GM23338 (cell line): ENCODE measurements at regions not wholly inside any gene's neighbourhood (a gene's known extent, or its start where the extent isn't known, plus 50 kb on each side); places are given as distances from the start of the nearest gene placed in this dataset.
"Not testable (repeated sequence)": the region's sequence is repeated elsewhere in the genome, so short reads cannot be mapped to it uniquely, and the experiment has no call there.

Experiments
- EZH2 ChIP-seq: fragments of 200-600 bp; sonication (generic); IDR thresholded peaks from one replicate; pipeline ENCODE4 v1.8.0; 2017; ENCODE audit warnings: antibody characterized with exemption, mild to moderate bottlenecking, low read depth; ENCODE audit not compliant: unreplicated experiment
- POLR2AphosphoS5 ChIP-seq: IDR thresholded peaks from 2 replicates; pipeline ENCODE4 v1.6.1; 2016; ENCODE audit warnings: antibody characterized with exemption, low read depth
- TF ChIP-seq, protein P1 (sequence below), 2 experiments: fragments of 200-600 bp in 1 of 2; sonication (generic) in 1 of 2; conservative IDR thresholded peaks; 2 replicates each; pipeline versions ENCODE4 v1.5.1 to v1.6.1; 2016 to 2017; ENCODE audit warnings: antibody characterized with exemption in 2 of 2, low read depth in 2 of 2, mild to moderate bottlenecking in 2 of 2, moderate library complexity in 1 of 2

DNA sequence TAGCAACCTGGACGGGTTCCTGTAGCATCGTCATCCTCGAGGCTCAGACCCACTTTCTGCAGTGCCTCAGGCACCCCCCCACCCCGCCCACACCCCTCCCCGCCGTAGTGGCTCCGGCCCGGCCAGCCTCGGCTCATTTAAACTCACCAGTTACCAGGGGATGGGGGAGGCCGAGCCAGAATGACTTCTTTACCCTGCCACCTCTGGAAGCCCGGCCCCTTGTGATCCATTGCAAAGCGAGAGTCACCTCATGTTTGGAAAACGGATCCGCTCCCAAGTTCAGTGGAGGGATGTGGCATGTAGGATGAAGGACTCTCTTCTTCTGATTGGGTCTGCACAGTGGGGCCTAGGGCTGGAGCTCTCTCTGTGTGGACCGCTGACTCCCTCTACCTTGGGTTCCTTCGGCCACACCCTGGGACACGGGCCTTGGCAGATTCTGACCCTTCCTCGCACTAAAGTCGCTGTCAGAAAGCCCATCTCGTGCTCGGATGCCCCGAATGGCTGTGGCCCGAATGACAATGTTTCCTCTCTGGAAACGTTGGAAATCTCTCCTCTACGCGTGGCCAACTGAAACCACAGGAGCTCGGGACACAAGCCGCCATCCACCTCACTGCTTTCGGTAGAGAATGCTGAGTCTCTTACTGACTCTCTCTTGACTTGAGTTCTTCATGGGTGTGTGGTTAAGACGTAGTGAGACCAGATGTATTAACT is 3902.1 kb upstream of the OR11H1 start:
- TF ChIP-seq, protein P1, sequence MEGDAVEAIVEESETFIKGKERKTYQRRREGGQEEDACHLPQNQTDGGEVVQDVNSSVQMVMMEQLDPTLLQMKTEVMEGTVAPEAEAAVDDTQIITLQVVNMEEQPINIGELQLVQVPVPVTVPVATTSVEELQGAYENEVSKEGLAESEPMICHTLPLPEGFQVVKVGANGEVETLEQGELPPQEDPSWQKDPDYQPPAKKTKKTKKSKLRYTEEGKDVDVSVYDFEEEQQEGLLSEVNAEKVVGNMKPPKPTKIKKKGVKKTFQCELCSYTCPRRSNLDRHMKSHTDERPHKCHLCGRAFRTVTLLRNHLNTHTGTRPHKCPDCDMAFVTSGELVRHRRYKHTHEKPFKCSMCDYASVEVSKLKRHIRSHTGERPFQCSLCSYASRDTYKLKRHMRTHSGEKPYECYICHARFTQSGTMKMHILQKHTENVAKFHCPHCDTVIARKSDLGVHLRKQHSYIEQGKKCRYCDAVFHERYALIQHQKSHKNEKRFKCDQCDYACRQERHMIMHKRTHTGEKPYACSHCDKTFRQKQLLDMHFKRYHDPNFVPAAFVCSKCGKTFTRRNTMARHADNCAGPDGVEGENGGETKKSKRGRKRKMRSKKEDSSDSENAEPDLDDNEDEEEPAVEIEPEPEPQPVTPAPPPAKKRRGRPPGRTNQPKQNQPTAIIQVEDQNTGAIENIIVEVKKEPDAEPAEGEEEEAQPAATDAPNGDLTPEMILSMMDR (conservative IDR thresholded peaks at IDR 0.05; ENCODE audit: low read depth in 2 of 2) = not testable (repeated sequence)
- not testable (repeated sequence) for TF ChIP-seq POLR2AphosphoS5, EZH2
